Endodermal cell (in vitro differentiated cells): ENCODE measurements at regions not wholly inside any gene's neighbourhood (a gene's known extent, or its start where the extent isn't known, plus 50 kb on each side); places are given as distances from the start of the nearest gene placed in this dataset.

Source experiments
- DNase-seq: peaks from one replicate; pipeline ENCODE4 v3.0.0-alpha.2; 2017
- H3K27ac ChIP-seq: 2 replicates; pipeline ENCODE4 v1.5.1; 2013; ENCODE audit warnings: mild to moderate bottlenecking, low read depth, low read length, moderate library complexity
- H3K27me3 ChIP-seq: 2 replicates; pipeline ENCODE4 v1.6.1; 2013; ENCODE audit warnings: mild to moderate bottlenecking, low read length, moderate library complexity; ENCODE audit not compliant: insufficient read depth, control insufficient read depth, poor library complexity, severe bottlenecking
- H3K36me3 ChIP-seq: 2 replicates; pipeline ENCODE4 v1.7.0; 2013; ENCODE audit warnings: mild to moderate bottlenecking, low read length, moderate library complexity; ENCODE audit not compliant: control insufficient read depth, insufficient read depth
- H3K4me1 ChIP-seq: one replicate; pipeline ENCODE4 v1.7.0; 2013; ENCODE audit warnings: low read length; ENCODE audit not compliant: control insufficient read depth, insufficient read depth
- H3K4me3 ChIP-seq: 2 replicates; pipeline ENCODE4 v1.5.1; 2013; ENCODE audit warnings: mild to moderate bottlenecking, low read length, moderate library complexity
- H3K9ac ChIP-seq: 2 replicates; pipeline ENCODE4 v1.6.1; 2013; ENCODE audit warnings: mild to moderate bottlenecking, low read length, moderate library complexity; ENCODE audit not compliant: poor library complexity, severe bottlenecking; ENCODE audit errors: extremely low read depth
- H3K9me3 ChIP-seq: 2 replicates; pipeline ENCODE4 v1.6.1; 2013; ENCODE audit warnings: mild to moderate bottlenecking, low read length, moderate library complexity; ENCODE audit not compliant: control insufficient read depth
- H3K27ac Mint-ChIP-seq: 2 replicates; pipeline ENCODE4 v1.8.0; 2020; ENCODE audit warnings: mixed read lengths
- H3K27me3 Mint-ChIP-seq: 2 replicates; pipeline ENCODE4 v1.8.0; 2021; ENCODE audit warnings: mild to moderate bottlenecking, mixed read lengths; ENCODE audit not compliant: insufficient read depth
- H3K36me3 Mint-ChIP-seq: 2 replicates; pipeline ENCODE4 v1.8.0; 2020; ENCODE audit warnings: low read depth, mixed read lengths
- H3K4me1 Mint-ChIP-seq: 2 replicates; pipeline ENCODE4 v1.8.0; 2020; ENCODE audit warnings: mixed read lengths
- H3K4me3 Mint-ChIP-seq: 2 replicates; pipeline ENCODE4 v1.8.0; 2020; ENCODE audit warnings: mild to moderate bottlenecking, moderate library complexity, mixed read lengths
- H3K9me3 Mint-ChIP-seq: 2 replicates; pipeline ENCODE4 v1.8.0; 2020; ENCODE audit warnings: mild to moderate bottlenecking, mixed read lengths
- WGBS, 2 experiments: methylation state at CpG; one replicate each; pipeline versions ENCODE4 v1.1.5 to v1.1.7; 2013; ENCODE audit warnings: missing lambda C conversion rate in 2 of 2, mixed read lengths in 1 of 2; ENCODE audit not compliant: insufficient coverage in 1 of 2, insufficient read length in 1 of 2; 5-methylcytosine and 5-hydroxymethylcytosine counted together
- TF ChIP-seq, protein P1 (sequence below): fragments of 200-600 bp; sonication (generic); conservative IDR thresholded peaks from 2 replicates; pipeline ENCODE4 v1.5.0; 2021; ENCODE audit warnings: antibody characterized with exemption, mild to moderate bottlenecking

DNA sequence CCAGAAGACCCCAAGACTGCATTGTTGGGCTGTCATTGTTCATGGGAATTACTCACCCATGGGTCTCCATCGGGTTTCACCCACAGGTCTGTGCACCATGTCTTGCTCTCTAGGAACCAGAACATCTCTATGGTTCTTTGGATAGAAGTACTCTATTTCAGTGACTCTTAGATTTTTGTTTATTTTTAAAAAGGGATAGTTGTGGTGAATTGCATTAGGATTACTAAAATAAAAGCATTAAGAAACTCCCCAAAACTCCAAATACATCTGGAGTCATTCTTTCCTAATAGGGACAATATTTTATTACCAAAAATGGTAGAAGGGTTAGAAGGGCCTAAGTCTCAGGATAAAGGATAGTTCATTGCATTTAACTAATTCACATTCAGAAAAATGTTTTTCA is 166.9 kb upstream of the TNFAIP3 start:
- 95 to 100% methylated on average over 1 of the region's 1 CpG for WGBS, 2 experiments
- no peak for DNase-seq
- no peak overlapping the region for H3K4me3 Mint-ChIP-seq
- TF ChIP-seq, protein P1, sequence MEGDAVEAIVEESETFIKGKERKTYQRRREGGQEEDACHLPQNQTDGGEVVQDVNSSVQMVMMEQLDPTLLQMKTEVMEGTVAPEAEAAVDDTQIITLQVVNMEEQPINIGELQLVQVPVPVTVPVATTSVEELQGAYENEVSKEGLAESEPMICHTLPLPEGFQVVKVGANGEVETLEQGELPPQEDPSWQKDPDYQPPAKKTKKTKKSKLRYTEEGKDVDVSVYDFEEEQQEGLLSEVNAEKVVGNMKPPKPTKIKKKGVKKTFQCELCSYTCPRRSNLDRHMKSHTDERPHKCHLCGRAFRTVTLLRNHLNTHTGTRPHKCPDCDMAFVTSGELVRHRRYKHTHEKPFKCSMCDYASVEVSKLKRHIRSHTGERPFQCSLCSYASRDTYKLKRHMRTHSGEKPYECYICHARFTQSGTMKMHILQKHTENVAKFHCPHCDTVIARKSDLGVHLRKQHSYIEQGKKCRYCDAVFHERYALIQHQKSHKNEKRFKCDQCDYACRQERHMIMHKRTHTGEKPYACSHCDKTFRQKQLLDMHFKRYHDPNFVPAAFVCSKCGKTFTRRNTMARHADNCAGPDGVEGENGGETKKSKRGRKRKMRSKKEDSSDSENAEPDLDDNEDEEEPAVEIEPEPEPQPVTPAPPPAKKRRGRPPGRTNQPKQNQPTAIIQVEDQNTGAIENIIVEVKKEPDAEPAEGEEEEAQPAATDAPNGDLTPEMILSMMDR, result no peak
- peaks cover 21% of the 10 kb centered on the region for H3K4me1 Mint-ChIP-seq
- H3K27me3 Mint-ChIP-seq, result no peaks in the 10 kb centered on the region
- no peak overlapping the region for H3K4me3 ChIP-seq
- no peaks in the 10 kb centered on the region for H3K9me3 Mint-ChIP-seq
- H3K27me3 ChIP-seq, result no peaks in the 10 kb centered on the region
- no peaks in the 10 kb centered on the region for H3K36me3 ChIP-seq
- no peak overlapping the region for H3K27ac Mint-ChIP-seq
- no peak overlapping the region for H3K27ac ChIP-seq
- H3K4me1 ChIP-seq, result peaks cover 13% of the 10 kb centered on the region
- no peak overlapping the region for H3K9ac ChIP-seq
- no peaks in the 10 kb centered on the region for H3K9me3 ChIP-seq
- no peaks in the 10 kb centered on the region for H3K36me3 Mint-ChIP-seq

DNA sequence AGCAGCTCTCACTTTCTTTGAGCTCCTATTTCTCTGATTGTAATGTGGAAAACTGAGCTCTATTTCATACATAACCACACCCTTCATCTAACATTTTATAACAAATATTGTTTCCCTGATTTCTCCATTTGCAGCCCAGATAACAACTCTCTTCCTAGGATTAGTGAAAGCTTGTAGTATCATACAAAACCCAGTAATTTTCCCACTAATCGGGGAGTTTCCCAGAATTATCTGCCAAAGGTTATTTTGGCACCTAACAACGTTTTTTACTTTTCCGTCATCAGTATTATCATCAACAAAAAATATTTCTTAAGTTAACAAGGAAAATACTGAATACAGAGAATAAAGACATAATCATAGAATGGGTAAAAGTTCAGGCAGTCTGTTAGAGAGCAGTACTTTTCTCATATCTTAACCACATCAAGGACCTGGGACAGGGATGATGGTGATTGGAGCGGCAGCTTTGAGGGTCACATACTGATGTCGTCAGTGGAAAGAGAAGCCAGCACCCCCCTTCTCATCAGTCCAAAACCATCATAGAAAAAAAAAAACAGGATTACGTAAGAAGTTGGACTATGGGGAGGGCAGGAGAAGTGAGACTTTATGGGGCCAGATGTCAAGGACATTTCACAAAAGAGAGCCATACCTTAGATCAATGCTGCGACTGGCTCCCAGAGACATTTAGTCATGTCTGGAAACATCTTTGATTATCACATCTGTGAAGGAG is 166.1 kb upstream of the TNFAIP3 start:
- Mint-ChIP-seq H3K36me3 (no peaks in the 10 kb centered on the region), H3K27ac (no peak overlapping the region), H3K9me3 (no peaks in the 10 kb centered on the region), H3K4me1 (peaks cover 22% of the 10 kb centered on the region), H3K27me3 (no peaks in the 10 kb centered on the region), H3K4me3 (no peak overlapping the region)
- Histone ChIP-seq H3K27me3 (no peaks in the 10 kb centered on the region), H3K9ac (no peak overlapping the region), H3K9me3 (no peaks in the 10 kb centered on the region), H3K36me3 (no peaks in the 10 kb centered on the region), H3K4me3 (no peak overlapping the region), H3K27ac (no peak overlapping the region), H3K4me1 (peaks cover 13% of the 10 kb centered on the region)
- TF ChIP-seq, protein P1, result no peak
- 91 to 92% methylated on average over 2 to 6 of the region's 7 CpGs for WGBS, 2 experiments
- no peak for DNase-seq

DNA sequence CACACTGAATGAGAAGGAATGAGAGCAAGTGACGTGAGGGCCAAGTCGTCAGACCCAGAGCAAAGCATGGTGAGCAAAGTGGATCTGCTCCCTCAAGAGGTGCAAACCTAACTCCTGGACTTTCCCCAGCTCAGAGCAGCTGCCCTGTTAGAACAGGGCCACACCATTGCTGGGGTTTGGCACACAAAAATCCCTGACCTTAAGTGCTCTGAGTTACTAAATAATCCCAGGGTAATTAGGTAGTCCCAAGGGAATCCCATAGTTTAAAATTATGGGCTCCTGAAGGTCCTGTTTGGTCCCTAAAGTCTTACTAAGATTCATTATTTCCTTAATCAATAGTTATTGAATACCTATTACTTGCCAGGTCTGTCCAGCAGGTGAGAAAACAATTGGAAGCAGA is 165.1 kb upstream of the TNFAIP3 start:
- peaks cover 17% of the 10 kb centered on the region for H3K4me1 Mint-ChIP-seq
- Histone ChIP-seq H3K36me3 (no peaks in the 10 kb centered on the region), H3K9ac (no peak overlapping the region), H3K4me3 (no peak overlapping the region), H3K27me3 (no peaks in the 10 kb centered on the region), H3K4me1 (peaks cover 11% of the 10 kb centered on the region), H3K9me3 (no peaks in the 10 kb centered on the region), H3K27ac (no peak overlapping the region)
- 92 to 100% methylated on average over 2 of the region's 2 CpGs for WGBS, 2 experiments
- no peak overlapping the region for H3K4me3 Mint-ChIP-seq
- peaks cover 6% of the 10 kb centered on the region for H3K27me3 Mint-ChIP-seq
- no peaks in the 10 kb centered on the region for H3K9me3 Mint-ChIP-seq
- no peak overlapping the region for H3K27ac Mint-ChIP-seq
- H3K36me3 Mint-ChIP-seq, result no peaks in the 10 kb centered on the region
- no peak for DNase-seq
- TF ChIP-seq, protein P1, result no peak
